ENCODE measurements at regions not wholly inside any gene's neighbourhood (a gene's known extent, or its start where the extent isn't known, plus 50 kb on each side); places are given as distances from the start of the nearest gene placed in this dataset.

- H3K4me2 ChIP-seq (ENCODE audit: low read length) = no peak overlapping the region
- H3K27me3 ChIP-seq (ENCODE audit: low read depth, low read length) = no peaks in the 10 kb centered on the region
- H3K27ac ChIP-seq (ENCODE audit: low read length) = no peak overlapping the region
- H3K9ac ChIP-seq (ENCODE audit: low read length) = no peak overlapping the region
- no peaks in the 10 kb centered on the region for H4K20me1 ChIP-seq (ENCODE audit: insufficient read depth, low read length)
- no peaks in the 10 kb centered on the region for H3K9me3 ChIP-seq (ENCODE audit: insufficient read depth, low read length)
- H3K79me2 ChIP-seq (ENCODE audit: low read length) = no peaks in the 10 kb centered on the region
- H3K36me3 ChIP-seq (replicated peaks; ENCODE audit: low read depth, low read length) = no peaks in the 10 kb centered on the region
- H3K4me1 ChIP-seq (ENCODE audit: low read length) = peaks cover 5% of the 10 kb centered on the region; the same call in 1 of the 2 replicates
- no peak overlapping the region for H2AFZ ChIP-seq (ENCODE audit: low read depth, low read length)
- no peak for TF ChIP-seq EZH2phosphoT487 (IDR thresholded peaks at IDR 0.05; ENCODE audit: low read depth)
- TF ChIP-seq, protein P1, sequence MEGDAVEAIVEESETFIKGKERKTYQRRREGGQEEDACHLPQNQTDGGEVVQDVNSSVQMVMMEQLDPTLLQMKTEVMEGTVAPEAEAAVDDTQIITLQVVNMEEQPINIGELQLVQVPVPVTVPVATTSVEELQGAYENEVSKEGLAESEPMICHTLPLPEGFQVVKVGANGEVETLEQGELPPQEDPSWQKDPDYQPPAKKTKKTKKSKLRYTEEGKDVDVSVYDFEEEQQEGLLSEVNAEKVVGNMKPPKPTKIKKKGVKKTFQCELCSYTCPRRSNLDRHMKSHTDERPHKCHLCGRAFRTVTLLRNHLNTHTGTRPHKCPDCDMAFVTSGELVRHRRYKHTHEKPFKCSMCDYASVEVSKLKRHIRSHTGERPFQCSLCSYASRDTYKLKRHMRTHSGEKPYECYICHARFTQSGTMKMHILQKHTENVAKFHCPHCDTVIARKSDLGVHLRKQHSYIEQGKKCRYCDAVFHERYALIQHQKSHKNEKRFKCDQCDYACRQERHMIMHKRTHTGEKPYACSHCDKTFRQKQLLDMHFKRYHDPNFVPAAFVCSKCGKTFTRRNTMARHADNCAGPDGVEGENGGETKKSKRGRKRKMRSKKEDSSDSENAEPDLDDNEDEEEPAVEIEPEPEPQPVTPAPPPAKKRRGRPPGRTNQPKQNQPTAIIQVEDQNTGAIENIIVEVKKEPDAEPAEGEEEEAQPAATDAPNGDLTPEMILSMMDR (IDR thresholded peaks at IDR 0.05; ENCODE audit: low read depth, low read length) = no peak
- H3K4me3 ChIP-seq (ENCODE audit: low read length) = no peak overlapping the region
These were observed 669.0 kb upstream of the EYS start for GRCh38 chr6:66376001-66376400.

- Histone ChIP-seq H3K27ac (ENCODE audit: low read length) (no peak overlapping the region), H3K9ac (ENCODE audit: low read length) (no peak overlapping the region), H3K4me3 (ENCODE audit: low read length) (no peak overlapping the region), H3K36me3 (replicated peaks; ENCODE audit: low read depth, low read length) (no peaks in the 10 kb centered on the region), H4K20me1 (ENCODE audit: insufficient read depth, low read length) (no peaks in the 10 kb centered on the region), H3K27me3 (ENCODE audit: low read depth, low read length) (no peaks in the 10 kb centered on the region), H3K4me1 (ENCODE audit: low read length) (no peaks in the 10 kb centered on the region), H3K9me3 (ENCODE audit: insufficient read depth, low read length) (no peaks in the 10 kb centered on the region), H2AFZ (ENCODE audit: low read depth, low read length) (no peak overlapping the region), H3K4me2 (ENCODE audit: low read length) (no peak overlapping the region), H3K79me2 (ENCODE audit: low read length) (no peaks in the 10 kb centered on the region)
- TF ChIP-seq EZH2phosphoT487 (IDR thresholded peaks at IDR 0.05; ENCODE audit: low read depth) = no peak
- TF ChIP-seq, protein P1 (IDR thresholded peaks at IDR 0.05; ENCODE audit: low read depth, low read length) = no peak
These were observed 662.4 kb upstream of the EYS start for GRCh38 chr6:66369407-66369806.

GRCh38 chr6:66362888-66363287 is 655.9 kb upstream of the EYS start:
- H3K27ac ChIP-seq (ENCODE audit: low read length) = no peak overlapping the region
- no peak overlapping the region for H3K9ac ChIP-seq (ENCODE audit: low read length)
- H3K9me3 ChIP-seq (ENCODE audit: insufficient read depth, low read length) = no peaks in the 10 kb centered on the region
- H3K4me2 ChIP-seq (ENCODE audit: low read length) = no peak overlapping the region
- H2AFZ ChIP-seq (ENCODE audit: low read depth, low read length) = no peak overlapping the region
- no peaks in the 10 kb centered on the region for H3K4me1 ChIP-seq (ENCODE audit: low read length)
- no peaks in the 10 kb centered on the region for H4K20me1 ChIP-seq (ENCODE audit: insufficient read depth, low read length)
- TF ChIP-seq, protein P1 (IDR thresholded peaks at IDR 0.05; ENCODE audit: low read depth, low read length) = no peak
- no peak for TF ChIP-seq EZH2phosphoT487 (IDR thresholded peaks at IDR 0.05; ENCODE audit: low read depth)
- H3K27me3 ChIP-seq (ENCODE audit: low read depth, low read length) = no peaks in the 10 kb centered on the region
- H3K36me3 ChIP-seq (replicated peaks; ENCODE audit: low read depth, low read length) = no peaks in the 10 kb centered on the region
- H3K4me3 ChIP-seq (ENCODE audit: low read length) = no peak overlapping the region
- no peaks in the 10 kb centered on the region for H3K79me2 ChIP-seq (ENCODE audit: low read length)

DNA sequence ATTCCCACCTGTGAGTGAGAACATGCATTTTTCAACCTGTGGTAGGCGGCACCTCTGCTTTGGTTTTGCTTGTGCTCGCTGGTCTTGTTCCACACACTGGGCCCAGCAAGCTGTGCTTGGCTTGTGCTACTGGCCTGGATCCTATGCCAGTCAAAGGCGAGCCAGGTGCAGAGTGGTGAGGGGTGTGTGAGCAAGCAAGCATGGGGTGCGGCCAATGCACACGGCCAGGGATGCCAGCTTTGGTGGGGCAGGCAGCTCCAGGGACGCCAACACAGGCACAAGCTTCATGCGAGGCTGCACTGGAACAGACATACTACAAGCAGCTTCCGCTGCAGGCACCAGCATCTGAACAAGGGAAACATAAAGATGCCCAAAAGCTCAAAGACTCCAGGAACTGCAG is 654.9 kb upstream of the EYS start:
- H3K9me3 ChIP-seq (ENCODE audit: insufficient read depth, low read length) = no peaks in the 10 kb centered on the region
- H3K36me3 ChIP-seq (replicated peaks; ENCODE audit: low read depth, low read length) = no peaks in the 10 kb centered on the region
- H4K20me1 ChIP-seq (ENCODE audit: insufficient read depth, low read length) = no peaks in the 10 kb centered on the region
- no peak overlapping the region for H3K9ac ChIP-seq (ENCODE audit: low read length)
- H3K27me3 ChIP-seq (ENCODE audit: low read depth, low read length) = no peaks in the 10 kb centered on the region
- H3K4me1 ChIP-seq (ENCODE audit: low read length) = no peaks in the 10 kb centered on the region
- H3K27ac ChIP-seq (ENCODE audit: low read length) = no peak overlapping the region
- H3K4me3 ChIP-seq (ENCODE audit: low read length) = no peak overlapping the region
- no peaks in the 10 kb centered on the region for H3K79me2 ChIP-seq (ENCODE audit: low read length)
- no peak overlapping the region for H2AFZ ChIP-seq (ENCODE audit: low read depth, low read length)
- TF ChIP-seq EZH2phosphoT487 (IDR thresholded peaks at IDR 0.05; ENCODE audit: low read depth) = no peak
- TF ChIP-seq, protein P1 (IDR thresholded peaks at IDR 0.05; ENCODE audit: low read depth, low read length) = no peak
- H3K4me2 ChIP-seq (ENCODE audit: low read length) = no peak overlapping the region
